Superior temporal gyrus (tissue), 1 donor: ENCODE measurements at regions not wholly inside any gene's neighbourhood (a gene's known extent, or its start where the extent isn't known, plus 50 kb on each side); places are given as distances from the start of the nearest gene placed in this dataset.
A peak's percentile ranks its signal among the peaks of the same experiment; 100 is the strongest.
"Not testable (repeated sequence)": the region's sequence is repeated elsewhere in the genome, so short reads cannot be mapped to it uniquely, and the experiment has no call there.

Experiments
- DNase-seq: peaks from one replicate; pipeline ENCODE4 v3.0.0-alpha.2; 2016; ENCODE audit errors: extremely low spot score

DNA sequence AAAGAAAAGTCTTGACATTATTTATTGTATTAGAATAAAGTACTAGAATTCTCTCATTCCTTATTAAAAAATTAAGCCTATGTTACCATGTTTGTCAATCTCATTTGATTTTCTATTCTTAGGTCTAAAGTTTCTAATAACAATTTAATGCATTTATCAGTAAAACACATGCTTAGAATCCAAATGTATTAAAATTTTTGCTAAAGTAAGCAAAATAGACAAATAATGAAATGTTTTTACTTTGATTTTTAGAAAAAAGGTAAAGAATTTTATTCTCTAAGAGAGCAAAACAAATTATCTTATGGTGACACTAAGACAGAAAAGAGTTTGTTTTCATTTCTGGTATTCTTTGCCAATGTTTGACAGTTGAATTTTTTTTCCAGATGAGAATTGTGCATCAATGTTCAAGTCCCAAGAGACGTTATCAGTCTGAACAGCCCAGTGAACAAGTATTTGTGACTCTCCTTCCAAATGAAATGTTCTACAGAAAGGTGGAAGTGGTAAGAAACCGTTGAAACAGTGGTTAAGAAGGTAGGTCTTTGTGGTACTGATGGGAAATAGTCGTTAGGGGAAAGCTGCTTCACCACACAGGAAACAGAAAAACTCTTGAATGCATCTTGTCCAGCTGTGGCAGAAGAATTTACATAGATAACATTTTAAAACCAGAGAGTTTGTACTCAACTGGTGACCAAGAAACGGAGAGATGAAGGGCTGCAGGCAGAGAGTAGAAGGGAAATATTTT is 402.5 kb downstream of the PTPRC start:
- no peak for DNase-seq

- DNase-seq, result no peak
Measured at GRCh38 chr1:199042193-199042592, 403.4 kb downstream of the PTPRC start.

DNA sequence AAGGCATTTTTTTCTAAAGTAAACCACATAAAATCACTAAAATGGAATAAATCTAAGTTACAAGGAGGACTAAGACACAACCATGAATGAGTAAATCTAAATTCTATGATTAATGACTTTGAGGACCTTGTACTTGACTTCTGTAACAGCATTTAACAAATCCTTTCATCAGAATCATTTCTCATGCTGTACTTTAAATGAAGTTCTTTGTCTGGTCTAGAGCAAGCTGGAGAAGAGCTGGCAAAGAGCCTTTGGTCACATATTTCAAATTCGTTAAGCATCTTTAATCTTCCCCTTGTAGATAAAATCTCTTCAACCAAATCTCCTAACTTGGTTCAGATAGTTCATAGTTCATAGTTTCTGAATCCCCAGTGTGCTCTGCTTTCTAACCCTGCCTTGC is 405.4 kb downstream of the PTPRC start:
- DNase-seq, result no peak

DNA sequence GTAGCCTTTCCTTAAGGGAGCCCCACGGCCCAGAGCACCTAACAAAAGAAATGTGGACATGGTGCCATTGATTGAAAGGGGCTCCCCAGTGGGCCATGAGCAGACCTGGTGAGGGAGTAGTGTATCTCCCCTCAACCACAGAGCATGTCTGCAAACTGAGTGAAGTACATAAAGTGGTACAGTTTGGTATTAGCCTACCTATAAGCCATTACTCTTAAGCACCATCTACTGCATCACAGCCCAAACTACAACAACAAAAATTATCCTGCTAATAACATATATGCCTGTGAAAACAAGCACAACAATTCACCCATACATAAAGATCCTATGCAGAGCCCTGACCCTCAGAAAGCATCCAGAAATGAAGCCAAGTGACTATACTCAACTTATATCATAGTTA is 407.8 kb downstream of the PTPRC start:
- DNase-seq, result no peak

- no peak for DNase-seq
Measured at GRCh38 chr1:199054694-199055093, 415.9 kb downstream of the PTPRC start.

DNA sequence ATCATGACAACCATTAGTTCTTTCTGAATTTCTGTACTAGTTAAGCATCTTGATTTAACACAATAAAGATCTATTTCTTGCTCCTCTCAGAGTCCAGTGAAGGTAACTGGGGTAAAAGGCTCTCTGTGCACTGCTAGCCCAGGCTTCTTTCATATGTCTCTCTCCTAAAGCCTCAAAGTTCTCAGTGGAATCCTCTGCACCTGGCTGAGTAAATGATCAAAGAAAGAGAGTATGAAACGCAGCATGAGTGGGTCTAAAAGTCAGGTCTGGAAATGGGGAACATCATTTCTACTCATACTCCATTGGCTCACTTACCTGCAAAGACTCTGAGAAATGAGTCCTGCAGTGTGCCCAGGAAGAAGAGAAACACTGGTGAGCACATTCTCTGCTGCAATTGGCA is 418.5 kb downstream of the PTPRC start:
- no peak for DNase-seq

GRCh38 chr1:199058281-199058680 is 419.4 kb downstream of the PTPRC start:
- DNase-seq, result no peak

GRCh38 chr1:199064971-199065370 is 426.1 kb downstream of the PTPRC start:
- DNase-seq, result no peak

DNA sequence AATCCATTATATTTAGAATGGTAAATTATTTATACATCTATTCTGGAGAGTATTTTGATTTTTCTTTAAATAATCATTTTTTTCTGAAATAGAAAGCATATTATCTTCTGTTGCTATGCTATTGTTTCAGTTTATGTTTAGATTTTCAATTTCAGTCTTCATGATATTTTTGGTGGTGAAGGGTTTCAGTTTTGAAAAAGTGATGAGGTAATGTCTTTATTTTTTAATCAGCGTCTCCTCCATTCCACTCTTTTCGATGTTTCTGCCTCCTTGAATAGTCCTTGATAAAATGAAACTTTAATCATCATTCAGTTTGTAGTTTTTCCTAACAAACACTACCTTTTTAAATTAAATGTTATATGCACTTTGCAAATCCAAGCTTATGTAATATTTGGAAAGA is 428.6 kb downstream of the PTPRC start:
- DNase-seq, result no peak

DNA sequence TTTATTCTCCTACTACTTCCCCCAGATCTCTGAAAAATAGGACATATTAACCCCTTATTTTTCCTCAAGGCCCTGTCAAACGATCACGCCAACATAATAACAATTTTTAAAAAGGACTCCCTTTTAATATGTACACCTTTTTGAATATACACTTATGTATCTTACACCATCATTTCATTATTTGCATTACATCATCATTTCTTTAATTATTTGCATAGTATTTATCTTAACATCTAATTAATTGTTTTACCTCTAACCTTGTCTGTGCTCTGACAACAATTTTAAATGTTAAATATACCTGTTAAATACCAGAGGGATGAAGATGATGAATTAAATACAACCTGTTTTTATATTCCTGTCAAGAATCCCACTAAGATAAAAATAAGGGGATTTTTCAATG is 432.2 kb downstream of the PTPRC start:
- DNase-seq, result no peak

GRCh38 chr1:199073166-199073565 is 434.3 kb downstream of the PTPRC start:
- DNase-seq, result no peak

- DNase-seq, result no peak
Measured at GRCh38 chr1:199075792-199076191, 437.0 kb downstream of the PTPRC start.

DNA sequence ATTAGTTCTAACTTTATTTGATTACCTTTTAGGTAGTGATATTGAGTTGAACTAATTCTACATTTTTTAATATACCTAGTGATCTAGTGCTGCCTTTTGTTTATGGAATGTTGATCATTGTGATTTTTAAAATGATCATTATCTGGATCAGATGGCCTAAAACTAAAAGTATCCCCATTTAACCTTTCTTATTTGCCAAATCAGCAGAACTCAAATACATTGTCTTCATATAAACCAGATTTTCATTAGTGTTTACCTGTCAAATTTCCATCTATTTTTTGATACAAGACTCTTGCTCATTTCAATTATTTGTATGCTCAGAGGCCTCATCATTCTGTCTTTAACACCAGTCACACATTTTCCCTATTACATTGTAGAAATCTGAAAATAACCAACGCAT is 441.2 kb downstream of the PTPRC start:
- no peak for DNase-seq

DNA sequence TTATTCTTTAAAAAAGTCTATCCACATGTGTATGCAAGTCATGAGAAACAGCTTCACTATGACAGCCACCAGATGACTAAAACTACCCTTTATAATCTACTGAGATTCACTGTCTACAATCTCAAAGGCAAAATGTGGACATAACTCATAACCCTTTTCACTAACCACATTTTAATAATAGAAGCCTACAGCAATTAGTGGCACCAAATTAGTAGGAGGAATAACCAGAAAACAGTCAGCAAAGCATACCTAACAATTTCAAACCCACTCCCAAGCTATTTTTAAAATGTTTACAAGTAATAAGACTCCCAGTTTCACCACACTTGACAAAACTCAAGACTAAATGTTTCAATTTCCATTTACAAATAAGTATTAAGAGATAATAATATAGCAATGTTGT is 442.9 kb downstream of the PTPRC start:
- DNase-seq, result no peak

- peak; percentile 81 for DNase-seq
Measured at GRCh38 chr1:199082778-199083389, 444.0 kb downstream of the PTPRC start.

DNA sequence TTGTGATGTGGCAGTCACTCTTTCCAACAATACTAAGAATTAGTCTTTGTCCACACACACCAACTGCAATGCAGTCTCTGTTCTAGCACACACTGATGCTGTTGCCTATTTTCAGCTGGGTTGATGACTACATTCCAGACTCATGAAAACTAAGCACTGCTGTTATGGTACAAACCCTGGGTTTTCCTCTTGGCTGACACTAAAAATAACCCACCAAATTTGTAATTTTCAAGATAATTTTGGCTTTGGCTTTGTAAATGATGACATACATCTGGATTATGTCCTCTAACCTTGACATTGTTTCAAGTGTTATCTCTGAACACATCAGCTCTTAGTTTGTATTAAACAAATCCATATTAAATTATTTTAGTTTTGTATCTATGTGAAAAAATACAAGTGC is 444.8 kb downstream of the PTPRC start:
- peak; percentile 94 for DNase-seq

DNA sequence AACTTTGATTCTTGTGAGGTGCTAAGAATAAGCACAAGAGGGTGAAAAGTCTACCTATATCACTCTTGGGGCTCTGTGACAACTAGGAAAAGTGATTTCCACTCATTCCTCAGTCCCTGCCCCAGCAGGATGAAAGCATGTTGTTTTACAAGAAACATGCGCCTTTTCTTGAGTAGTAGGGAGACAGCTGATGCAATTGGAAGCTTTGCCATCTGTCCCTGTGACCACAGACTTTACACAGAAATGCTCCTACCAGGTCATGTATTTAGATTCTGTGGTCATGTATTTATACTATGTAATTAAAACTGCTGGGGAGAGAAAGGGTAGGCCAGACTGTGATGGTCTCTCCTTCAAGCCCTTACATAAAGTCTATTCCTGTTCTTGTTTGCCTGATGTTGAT is 445.5 kb downstream of the PTPRC start:
- peak; percentile 67 for DNase-seq

DNA sequence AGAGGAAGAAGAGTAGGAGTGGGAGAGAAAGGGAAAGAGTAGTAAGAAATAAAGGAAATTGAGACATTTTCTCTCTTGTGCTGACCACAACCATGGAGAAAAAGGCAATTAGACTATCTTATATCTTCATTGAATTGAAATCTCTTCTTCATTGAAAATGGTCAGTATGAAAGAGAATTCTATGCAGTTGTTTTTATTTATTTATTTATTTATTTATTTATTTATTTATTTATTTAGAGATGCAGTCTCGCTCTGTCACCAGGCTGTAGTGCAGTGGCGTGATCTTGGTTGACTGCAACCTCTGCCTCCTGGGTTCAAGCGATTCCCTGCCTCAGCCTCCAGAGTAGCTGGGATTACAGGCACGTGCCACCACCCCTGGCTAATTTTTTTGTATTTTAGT is 447.1 kb downstream of the PTPRC start:
- DNase-seq, result peak; percentile 8

DNA sequence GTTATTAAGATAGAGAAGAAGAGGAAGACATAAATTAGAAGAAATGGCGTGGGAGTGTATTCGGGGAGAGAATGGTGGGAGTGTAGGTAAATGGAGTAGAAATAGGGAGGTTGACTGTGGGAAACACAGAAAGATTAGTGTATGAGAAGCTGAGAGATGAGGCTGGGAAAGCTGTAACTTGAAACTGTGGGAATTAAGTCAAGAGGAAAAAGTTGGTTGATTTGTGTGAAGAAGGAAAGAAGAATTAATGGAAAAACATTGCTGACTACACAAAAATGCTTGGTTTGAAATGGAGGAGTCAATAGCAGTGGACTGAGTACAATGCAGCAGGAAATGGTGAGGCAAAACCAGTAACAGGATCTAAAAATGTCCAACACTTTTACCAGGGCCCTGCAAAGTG is 448.3 kb downstream of the PTPRC start:
- peak; percentile 8 for DNase-seq

- DNase-seq, result peak; percentile 7
Measured at GRCh38 chr1:199089393-199090122, 450.7 kb downstream of the PTPRC start.

- not testable (repeated sequence) for DNase-seq
Measured at GRCh38 chr1:199095628-199096027, 456.8 kb downstream of the PTPRC start.

GRCh38 chr1:199096591-199096990 is 457.8 kb downstream of the PTPRC start:
- DNase-seq, result no peak

- DNase-seq, result no peak
Measured at GRCh38 chr1:199098468-199098867, 459.6 kb downstream of the PTPRC start.
